Aorta (tissue), 5 donors: ENCODE measurements at regions not wholly inside any gene's neighbourhood (a gene's known extent, or its start where the extent isn't known, plus 50 kb on each side); places are given as distances from the start of the nearest gene placed in this dataset.
"Not testable (repeated sequence)": the region's sequence is repeated elsewhere in the genome, so short reads cannot be mapped to it uniquely, and the experiment has no call there.

Experiments used
- ATAC-seq: fragments of 200-7000 bp; cut with Tn5 transposase; one replicate; pipeline ENCODE4 v1.9.1; 2022; ENCODE audit warnings: moderate library complexity; ENCODE audit not compliant: low FRiP score
- DNase-seq, 2 donors: peaks; one replicate each; pipeline ENCODE4 v3.0.0-alpha.2; 2020
- H3K27ac ChIP-seq, 2 donors: one replicate each; pipeline ENCODE4 v1.5.1; 2013; ENCODE audit warnings: low read length in 2 of 2, mild to moderate bottlenecking in 2 of 2, moderate library complexity in 2 of 2, control low read depth in 1 of 2, inconsistent platforms in 1 of 2, low read depth in 1 of 2
- H3K27me3 ChIP-seq, 2 donors: one replicate each; pipeline ENCODE4 v1.6.1; 2013; ENCODE audit warnings: control low read depth in 1 of 2, low read length in 1 of 2, mild to moderate bottlenecking in 1 of 2, moderate library complexity in 1 of 2; ENCODE audit not compliant: insufficient read depth in 2 of 2, control insufficient read depth in 1 of 2
- H3K36me3 ChIP-seq, 2 donors: one replicate each; pipeline ENCODE4 v1.6.1; 2013; ENCODE audit warnings: control low read depth in 1 of 2, low read length in 1 of 2, mild to moderate bottlenecking in 1 of 2; ENCODE audit not compliant: insufficient read depth in 2 of 2, control insufficient read depth in 1 of 2
- H3K4me1 ChIP-seq, 2 donors: one replicate each; pipeline ENCODE4 v1.6.1; 2013; ENCODE audit warnings: low read length in 2 of 2, control low read depth in 1 of 2, mild to moderate bottlenecking in 1 of 2, moderate library complexity in 1 of 2; ENCODE audit not compliant: insufficient read depth in 2 of 2, control insufficient read depth in 1 of 2
- H3K4me3 ChIP-seq, 2 donors: one replicate each; pipeline ENCODE4 v1.5.1; 2013; ENCODE audit warnings: low read length in 2 of 2, control low read depth in 1 of 2, mild to moderate bottlenecking in 1 of 2
- H3K9me3 ChIP-seq: one replicate; pipeline ENCODE4 v1.6.1; 2013; ENCODE audit warnings: mild to moderate bottlenecking, low read length; ENCODE audit not compliant: control insufficient read depth
- WGBS, 2 donors: extraction: QIAGEN DNeasy Blood & Tissue Kit; methylation state at CpG; one replicate each; pipeline ENCODE4 v1.1.7; 2013; 5-methylcytosine and 5-hydroxymethylcytosine counted together
- intact Hi-C, 2 donors: fragments of 100-400 bp; cut with DNase I; formaldehyde crosslinking; loops; one replicate each; pipeline versions ENCODE4 v1.14.2 to v1.15.0; 2022
- donor health status: healthy with polysubstance abuse.
- donor health status: Bipolar disorder and iron deficiency.
- donor health status: DM: no; HTN: no; CAD: no.
- donor health status: DM: no; HTN: no; CAD: no.
- donor health status: DM: yes; HTN: yes; CAD: no.

- Histone ChIP-seq H3K4me3 (no peak overlapping the region), H3K27me3 (no peaks in the 10 kb centered on the region), H3K27ac (no peak overlapping the region), H3K4me1 (no peaks in the 10 kb centered on the region), H3K36me3 (no peaks in the 10 kb centered on the region), H3K9me3 (no peaks in the 10 kb centered on the region)
- intact Hi-C loops = no loop called here
- 4 to 14% methylated on average over 2 of the region's 2 CpGs for WGBS, 2 donors
- ATAC-seq (no peak), DNase-seq (no peak)
Observed at GRCh38 chr14:27338012-27338411, 740.2 kb upstream of the NOVA1 start.

- H3K9me3 ChIP-seq, H3K4me1 ChIP-seq, H3K27me3 ChIP-seq, H3K36me3 ChIP-seq, intact Hi-C loops, ATAC-seq, H3K4me3 ChIP-seq, H3K27ac ChIP-seq: not testable (repeated sequence)
- peak in 1 of 2 donors; percentile 66 for DNase-seq
- 78 to 82% methylated on average over 8 of the region's 8 CpGs for WGBS, 2 donors
Observed at GRCh38 chr14:27363036-27363435, 765.2 kb upstream of the NOVA1 start.

- ATAC-seq (no peak), DNase-seq (no peak)
- no peaks in the 10 kb centered on the region for H3K9me3 ChIP-seq
- H3K4me3 ChIP-seq = no peak overlapping the region
- no peaks in the 10 kb centered on the region for H3K27me3 ChIP-seq
- H3K27ac ChIP-seq = no peak overlapping the region
- 93 to 94% methylated on average over 5 of the region's 5 CpGs for WGBS, 2 donors
- H3K4me1 ChIP-seq = no peaks in the 10 kb centered on the region
- no peaks in the 10 kb centered on the region for H3K36me3 ChIP-seq
- intact Hi-C loops = no loop called here
Observed at GRCh38 chr14:27366596-27366995, 768.8 kb upstream of the NOVA1 start.

GRCh38 chr14:27367345-27367744, 769.5 kb upstream of the NOVA1 start:
- ATAC-seq = no peak
- H3K4me3 ChIP-seq = no peak overlapping the region
- H3K36me3 ChIP-seq = no peaks in the 10 kb centered on the region
- no peak for DNase-seq
- H3K4me1 ChIP-seq = no peaks in the 10 kb centered on the region
- WGBS, 2 donors = 75 to 80% methylated on average over 1 of the region's 1 CpG
- intact Hi-C loops = no loop called here
- no peaks in the 10 kb centered on the region for H3K9me3 ChIP-seq
- no peaks in the 10 kb centered on the region for H3K27me3 ChIP-seq
- no peak overlapping the region for H3K27ac ChIP-seq

- no peak overlapping the region for H3K27ac ChIP-seq
- no peaks in the 10 kb centered on the region for H3K4me1 ChIP-seq
- no peak for DNase-seq
- intact Hi-C loops = no loop called here
- no peaks in the 10 kb centered on the region for H3K27me3 ChIP-seq
- ATAC-seq = no peak
- H3K36me3 ChIP-seq = no peaks in the 10 kb centered on the region
- WGBS, 2 donors = 79 to 86% methylated on average over 1 of the region's 1 CpG
- H3K4me3 ChIP-seq = no peak overlapping the region
- H3K9me3 ChIP-seq = no peaks in the 10 kb centered on the region
Observed at GRCh38 chr14:27370074-27370473, 772.2 kb upstream of the NOVA1 start.

- Histone ChIP-seq H3K27ac (no peak overlapping the region), H3K27me3 (no peaks in the 10 kb centered on the region), H3K9me3 (no peaks in the 10 kb centered on the region), H3K36me3 (no peaks in the 10 kb centered on the region), H3K4me3 (no peak overlapping the region), H3K4me1 (no peaks in the 10 kb centered on the region)
- intact Hi-C loops = no loop called here
- DNase-seq (no peak), ATAC-seq (no peak)
Observed at GRCh38 chr14:27370775-27371174, 772.9 kb upstream of the NOVA1 start.

- Histone ChIP-seq H3K27ac (no peak overlapping the region), H3K36me3 (no peaks in the 10 kb centered on the region), H3K9me3 (no peaks in the 10 kb centered on the region), H3K4me1 (no peaks in the 10 kb centered on the region), H3K27me3 (no peaks in the 10 kb centered on the region), H3K4me3 (no peak overlapping the region)
- ATAC-seq (no peak), DNase-seq (no peak)
- intact Hi-C loops = no loop called here
- WGBS, 2 donors = 88 to 91% methylated on average over 4 of the region's 4 CpGs
Observed at GRCh38 chr14:27371209-27371608, 773.4 kb upstream of the NOVA1 start.

- no peak for ATAC-seq
- intact Hi-C loops = no loop called here
- no peaks in the 10 kb centered on the region for H3K4me1 ChIP-seq
- DNase-seq = no peak
- H3K4me3 ChIP-seq = no peak overlapping the region
- no peaks in the 10 kb centered on the region for H3K36me3 ChIP-seq
- 51 to 61% methylated on average over 4 of the region's 4 CpGs for WGBS, 2 donors
- H3K27ac ChIP-seq = no peak overlapping the region
- no peaks in the 10 kb centered on the region for H3K9me3 ChIP-seq
- no peaks in the 10 kb centered on the region for H3K27me3 ChIP-seq
Observed at GRCh38 chr14:27371868-27372267, 774.0 kb upstream of the NOVA1 start.

GRCh38 chr14:27372771-27373170, 774.9 kb upstream of the NOVA1 start:
- no peaks in the 10 kb centered on the region for H3K4me1 ChIP-seq
- no peaks in the 10 kb centered on the region for H3K27me3 ChIP-seq
- no peaks in the 10 kb centered on the region for H3K9me3 ChIP-seq
- no peak overlapping the region for H3K27ac ChIP-seq
- H3K4me3 ChIP-seq = no peak overlapping the region
- H3K36me3 ChIP-seq = no peaks in the 10 kb centered on the region
- no peak for DNase-seq
- no peak for ATAC-seq
- intact Hi-C loops = no loop called here
